ENCODE measurements at regions not wholly inside any gene's neighbourhood (a gene's known extent, or its start where the extent isn't known, plus 50 kb on each side); places are given as distances from the start of the nearest gene placed in this dataset.

DNA sequence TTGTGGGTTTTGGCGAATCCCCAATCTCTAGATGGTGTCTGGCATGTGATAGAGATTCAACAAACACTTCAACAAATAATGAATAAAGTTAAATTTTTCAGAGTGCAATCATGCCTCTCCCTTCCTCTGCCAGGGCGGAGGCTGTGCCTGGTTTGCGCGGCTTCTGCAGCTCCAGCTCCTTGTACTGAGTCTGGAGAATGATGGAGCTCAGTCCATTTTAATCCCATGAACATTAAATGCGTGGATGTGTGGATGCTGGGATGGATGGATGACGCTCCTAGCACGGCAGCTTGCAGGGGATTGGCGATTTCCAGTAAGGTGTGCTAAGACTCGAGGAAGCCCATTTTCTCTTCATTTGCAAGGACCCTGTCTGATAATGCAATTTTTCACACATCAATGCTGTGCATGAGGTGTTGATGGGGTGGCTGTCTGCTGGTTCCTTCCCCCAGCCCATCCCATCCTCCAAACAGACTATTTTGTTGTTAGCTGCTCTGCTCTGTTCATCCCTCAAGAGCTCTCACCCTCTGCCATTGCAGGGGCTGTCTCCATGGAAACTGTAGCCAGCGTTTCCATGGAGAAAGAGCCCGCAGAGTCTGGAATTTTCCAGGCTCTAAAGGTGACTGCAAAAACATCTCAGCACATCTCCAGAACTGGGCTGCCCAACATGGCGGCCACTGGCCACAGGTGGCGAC is 92.6 kb upstream of the PEG3 start:
- TF ChIP-seq CTCF (IDR thresholded peaks at IDR 0.05; ENCODE audit: low read depth, low read length, poor library complexity, severe bottlenecking) (no peak), EZH2phosphoT487 (IDR thresholded peaks at IDR 0.05; ENCODE audit: borderline replicate concordance, low read length) (no peak)
